Prostate gland (tissue), 2 donors: ENCODE measurements at regions not wholly inside any gene's neighbourhood (a gene's known extent, or its start where the extent isn't known, plus 50 kb on each side); places are given as distances from the start of the nearest gene placed in this dataset.

ENCODE experiments used
- CTCF ChIP-seq, 4 experiments: fragments of 200-600 bp in 2 of 4; fragments of 450-650 bp in 2 of 4; sonication (generic) in 2 of 4; IDR thresholded peaks; 1 replicate in 3 of 4; 2 replicates in 1 of 4; pipeline ENCODE4 v1.5.1; 2016 to 2019; ENCODE audit warnings: antibody characterized with exemption in 4 of 4, mild to moderate bottlenecking in 2 of 4, moderate library complexity in 2 of 4
- POLR2A ChIP-seq: fragments of 450-650 bp; IDR thresholded peaks from one replicate; pipeline ENCODE4 v1.6.1; 2016; ENCODE audit warnings: antibody characterized with exemption, mild to moderate bottlenecking
- POLR2AphosphoS5 ChIP-seq: sonication (generic); formaldehyde crosslinking; IDR thresholded peaks from one replicate; pipeline ENCODE4 v1.6.1; 2017; ENCODE audit warnings: antibody characterized with exemption

DNA sequence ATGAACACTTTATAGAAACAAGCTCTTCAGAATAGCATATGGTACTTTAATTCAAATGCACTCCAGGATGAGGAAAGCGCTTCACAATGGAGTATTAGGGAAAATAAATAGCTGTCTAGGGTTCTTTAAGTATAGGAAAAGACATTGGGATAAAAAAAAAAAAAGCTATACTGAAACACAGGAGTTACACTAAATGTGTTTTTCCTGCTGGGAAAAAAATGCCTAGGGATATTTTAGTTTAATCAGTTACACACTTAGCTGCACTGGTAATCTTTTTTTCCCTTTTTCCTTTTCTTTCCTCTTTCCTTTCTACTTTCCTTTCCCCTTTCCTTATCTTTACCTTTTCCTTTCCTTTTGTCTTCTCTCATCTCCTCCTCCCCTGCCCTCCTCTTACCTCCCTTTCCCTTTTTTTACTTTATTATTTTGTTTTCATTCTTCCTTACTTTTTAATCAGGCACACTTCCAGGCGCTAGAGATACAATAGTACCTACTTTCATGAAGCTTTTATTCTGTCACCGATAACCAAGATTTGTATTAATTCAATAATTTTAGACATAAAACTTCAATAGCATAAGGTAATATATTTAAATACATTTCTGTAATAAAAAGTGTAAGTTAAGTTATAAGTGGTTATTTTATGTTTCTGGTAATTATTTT, 758.7 kb downstream of the CDH18 start:
- TF ChIP-seq CTCF (IDR thresholded peaks at IDR 0.05) (no peak), POLR2AphosphoS5 (no peak), POLR2A (no peak)
